Head of caudate nucleus (tissue), 42 donors: ENCODE measurements at regions not wholly inside any gene's neighbourhood (a gene's known extent, or its start where the extent isn't known, plus 50 kb on each side); places are given as distances from the start of the nearest gene placed in this dataset.
"Not testable (repeated sequence)": the region's sequence is repeated elsewhere in the genome, so short reads cannot be mapped to it uniquely, and the experiment has no call there.

Source experiments
- DNase-seq, 42 donors: peaks; one replicate each; pipeline versions ENCODE4 v3.0.0 to v3.0.0-alpha.2; 2020 to 2021; ENCODE audit warnings: mixed read lengths in 7 of 42
- intact Hi-C: fragments of 100-400 bp; cut with DNase I; formaldehyde crosslinking; loops from one replicate; pipeline ENCODE4 v1.15.0; 2022

- intact Hi-C loops: no loop called here
- DNase-seq: no peak
Observed at GRCh38 chr2:184004289-184004947, 593.9 kb upstream of the ZNF804A start.

DNA sequence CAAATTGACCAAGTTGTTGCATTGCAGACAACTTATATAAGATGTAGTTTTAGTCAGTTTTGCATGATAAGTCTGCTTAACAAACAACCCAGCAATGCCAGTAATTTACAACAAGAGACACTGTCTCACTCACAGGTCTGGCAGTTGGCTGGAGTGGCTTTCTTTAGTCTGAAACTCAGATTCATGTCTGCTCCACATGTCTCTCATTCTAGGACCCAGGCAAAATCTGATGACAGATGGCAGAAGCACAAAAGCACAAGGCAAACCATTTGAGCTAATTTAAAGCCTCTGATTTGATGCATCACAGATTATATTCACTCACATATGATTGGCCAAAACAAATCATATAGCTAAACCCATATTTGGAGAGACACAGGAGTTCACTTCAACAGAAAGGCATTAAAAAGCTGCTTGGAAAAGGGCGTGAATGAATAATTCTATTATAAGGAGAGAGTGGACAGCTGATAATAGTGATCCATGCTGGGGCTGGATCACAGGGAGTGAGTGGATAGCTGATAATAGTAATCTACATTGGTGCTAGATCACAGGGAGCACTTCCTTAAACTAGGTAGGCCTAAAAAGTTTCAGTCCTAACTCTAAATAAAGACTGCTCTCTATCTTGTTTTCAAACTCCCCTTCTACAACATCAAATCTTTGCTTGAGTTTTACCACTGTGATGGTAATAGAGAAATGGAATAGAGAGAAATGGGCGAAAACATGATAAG, 593.2 kb upstream of the ZNF804A start:
- DNase-seq: no peak

GRCh38 chr2:184006998-184007397, 591.3 kb upstream of the ZNF804A start:
- intact Hi-C loops: no loop called here
- no peak for DNase-seq

More for the DNA sequence above, 593.2 kb upstream of the ZNF804A start:
- intact Hi-C loops: no loop called here

DNA sequence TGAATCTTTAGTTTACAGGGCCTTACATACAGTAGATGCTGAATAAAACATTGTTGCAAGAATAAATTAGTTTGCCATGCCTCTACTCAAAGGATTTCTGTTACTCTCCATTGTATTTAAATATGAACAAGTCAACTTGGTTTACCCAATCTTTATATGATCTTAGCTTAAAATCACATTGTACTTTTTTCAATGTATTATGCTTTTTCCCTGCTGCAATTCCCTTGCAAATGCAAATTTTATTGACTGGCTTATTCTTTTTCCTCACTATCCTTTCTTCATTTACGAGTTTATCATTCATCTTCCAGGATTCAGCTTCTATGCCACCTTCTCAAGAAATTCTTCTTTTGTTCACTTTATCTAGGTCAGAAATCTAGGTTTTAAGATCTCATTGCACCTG, 571.4 kb upstream of the ZNF804A start:
- no peak for DNase-seq
- intact Hi-C loops: no loop called here

DNA sequence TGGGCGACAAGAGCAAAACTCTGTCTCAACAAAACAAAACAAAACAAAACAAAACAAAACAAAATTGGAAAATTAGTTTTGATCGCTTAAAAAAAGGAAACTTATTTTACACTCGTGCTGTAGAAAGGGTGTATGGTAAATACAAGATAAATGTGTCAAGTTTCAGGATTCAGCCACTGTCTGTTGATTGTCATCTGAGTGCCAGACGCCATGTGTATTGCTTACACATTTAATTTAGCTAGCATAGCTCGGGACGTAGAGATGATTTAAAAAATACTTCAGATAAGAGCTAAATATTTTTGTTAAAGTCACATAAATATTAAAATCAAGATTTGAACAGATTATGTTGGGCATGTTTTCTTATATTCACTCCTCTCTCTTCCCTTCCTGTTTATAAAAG, 568.1 kb upstream of the ZNF804A start:
- intact Hi-C loops: no loop called here

DNA sequence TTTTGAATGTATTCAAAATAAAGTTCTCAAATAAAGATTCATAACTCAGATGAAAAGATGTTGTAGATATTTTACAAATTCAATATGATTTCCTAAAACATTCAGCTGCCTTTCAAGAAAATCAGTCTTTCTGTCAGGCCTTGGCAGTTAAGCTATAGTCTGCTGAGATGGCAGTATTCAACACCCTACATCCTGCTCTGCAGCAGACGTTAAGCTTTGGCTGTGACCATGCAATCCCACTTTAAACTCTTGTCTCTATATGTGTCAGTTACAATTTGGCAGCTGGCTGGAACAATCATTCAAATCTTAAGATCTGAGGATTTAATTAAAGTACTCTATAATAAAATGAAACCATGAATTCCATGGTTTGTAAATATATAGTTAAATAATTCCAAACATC, 567.3 kb upstream of the ZNF804A start:
- no peak for DNase-seq
- intact Hi-C loops: no loop called here

More for the DNA sequence above, 568.1 kb upstream of the ZNF804A start:
- no peak for DNase-seq

DNA sequence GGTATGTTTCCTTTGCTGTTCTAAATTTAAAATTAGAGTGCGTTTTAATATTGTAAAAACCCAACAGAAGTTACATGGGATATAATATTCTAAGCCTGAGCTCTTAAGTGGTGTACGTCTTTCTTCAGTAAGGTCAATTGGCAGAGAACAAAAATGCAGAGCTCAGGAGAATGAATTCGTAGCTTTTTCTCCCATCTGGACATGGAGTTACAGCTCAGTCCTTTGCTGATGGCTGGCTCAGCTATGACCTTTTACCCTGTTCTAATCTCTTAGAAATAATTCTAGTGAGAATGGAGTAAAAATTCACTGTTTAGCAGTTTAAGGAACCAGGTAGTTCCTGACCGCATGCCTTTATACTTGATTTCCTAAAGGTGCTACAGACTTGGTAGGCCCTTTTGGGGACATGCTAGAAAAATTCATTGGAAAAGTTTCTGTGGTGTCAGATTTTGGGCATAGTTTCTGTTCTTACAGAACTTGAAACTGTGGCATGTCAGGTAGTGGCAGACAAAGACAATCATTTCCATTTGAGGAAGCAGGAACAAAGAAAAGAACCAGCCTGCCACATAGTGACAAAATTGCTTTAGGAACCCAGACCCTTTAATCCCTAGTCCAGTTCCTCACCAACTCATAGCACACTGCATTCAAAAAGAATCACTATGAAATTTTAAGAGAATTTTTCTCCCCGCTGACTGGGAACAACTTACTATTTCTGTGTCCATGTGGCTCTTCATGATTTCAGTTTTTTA, 566.8 kb upstream of the ZNF804A start:
- DNase-seq: no peak
- intact Hi-C loops: no loop called here

DNA sequence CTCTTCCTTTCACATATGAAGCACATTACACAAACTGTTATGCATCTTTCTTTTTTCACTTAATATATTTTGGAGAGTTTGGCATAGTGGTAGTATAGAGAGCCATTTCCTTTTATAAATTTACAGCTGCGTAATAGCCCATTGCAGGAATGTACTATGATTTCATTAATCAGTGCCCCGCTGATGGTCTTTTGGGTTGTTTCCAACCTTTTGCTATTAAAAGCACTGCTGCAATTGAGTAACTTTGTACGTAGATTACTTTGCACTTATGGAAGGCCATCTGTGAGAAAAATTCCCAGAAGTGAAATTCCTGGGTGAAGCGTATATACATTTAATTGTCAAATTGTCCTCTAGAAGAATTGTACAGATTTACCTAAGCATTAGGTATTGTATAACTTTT, 565.3 kb upstream of the ZNF804A start:
- intact Hi-C loops: no loop called here
- no peak for DNase-seq

DNA sequence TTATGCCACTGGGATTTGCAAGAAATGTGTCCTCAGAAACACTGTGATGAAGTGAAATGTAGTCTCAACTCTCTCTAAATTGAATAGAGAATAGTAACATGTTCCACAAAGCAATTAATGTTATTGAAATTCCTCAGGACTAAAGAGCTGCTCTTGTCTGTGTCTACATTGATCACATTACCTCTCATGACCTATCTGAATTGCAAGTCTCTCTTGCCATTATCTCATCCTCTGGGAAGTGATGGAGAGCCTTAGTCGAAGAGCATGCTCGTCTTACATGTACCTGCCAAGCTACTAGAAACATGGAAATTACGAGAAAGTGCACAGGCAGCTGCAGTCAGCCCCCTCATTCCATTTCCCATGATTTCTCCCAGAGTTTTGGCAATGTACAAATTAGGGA, 561.1 kb upstream of the ZNF804A start:
- no peak for DNase-seq
- intact Hi-C loops: no loop called here

- no peak for DNase-seq
- intact Hi-C loops: no loop called here
Observed at GRCh38 chr2:184039493-184039892, 558.8 kb upstream of the ZNF804A start.

DNA sequence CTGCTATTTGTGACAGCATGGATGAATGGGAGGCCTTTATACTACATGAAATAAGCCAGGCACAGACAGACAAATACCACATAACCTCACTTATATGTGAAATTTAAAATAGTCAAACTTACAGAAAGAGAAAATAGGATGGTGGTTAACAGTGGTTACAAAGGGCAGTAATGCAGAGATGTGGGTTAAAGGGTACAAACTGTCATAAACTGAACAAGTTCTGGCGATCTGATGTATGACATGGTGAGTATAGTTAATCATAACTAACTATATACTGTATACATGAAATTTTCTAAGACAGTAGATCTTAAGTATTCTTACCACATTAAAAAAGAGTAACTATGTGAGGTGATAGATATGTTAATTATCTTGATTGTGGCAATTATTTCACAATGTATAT, 558.1 kb upstream of the ZNF804A start:
- no peak for DNase-seq
- intact Hi-C loops: no loop called here

GRCh38 chr2:184041077-184041476, 557.3 kb upstream of the ZNF804A start:
- no peak for DNase-seq
- intact Hi-C loops: no loop called here

- DNase-seq: no peak
- intact Hi-C loops: no loop called here
Observed at GRCh38 chr2:184041777-184042176, 556.6 kb upstream of the ZNF804A start.

DNA sequence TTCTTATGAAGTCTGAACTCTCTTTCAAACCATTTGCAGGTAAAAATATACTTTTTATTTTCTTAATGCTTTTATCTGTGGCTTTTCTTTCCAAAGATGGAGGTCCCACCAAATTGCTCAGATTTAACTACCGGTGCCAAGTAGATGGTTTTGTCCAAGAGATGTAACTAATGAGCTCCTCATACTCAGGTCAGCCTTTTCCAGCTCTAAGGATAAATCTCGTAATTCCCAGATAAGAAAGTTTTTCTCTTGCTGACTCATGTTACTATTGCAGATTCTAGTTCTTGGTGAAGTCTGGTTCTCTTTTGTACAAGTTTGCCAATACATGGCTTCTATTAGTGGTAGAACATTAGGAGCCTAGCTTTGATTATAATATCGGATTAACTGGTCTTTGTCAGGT, 550.8 kb upstream of the ZNF804A start:
- DNase-seq: no peak
- intact Hi-C loops: no loop called here

DNA sequence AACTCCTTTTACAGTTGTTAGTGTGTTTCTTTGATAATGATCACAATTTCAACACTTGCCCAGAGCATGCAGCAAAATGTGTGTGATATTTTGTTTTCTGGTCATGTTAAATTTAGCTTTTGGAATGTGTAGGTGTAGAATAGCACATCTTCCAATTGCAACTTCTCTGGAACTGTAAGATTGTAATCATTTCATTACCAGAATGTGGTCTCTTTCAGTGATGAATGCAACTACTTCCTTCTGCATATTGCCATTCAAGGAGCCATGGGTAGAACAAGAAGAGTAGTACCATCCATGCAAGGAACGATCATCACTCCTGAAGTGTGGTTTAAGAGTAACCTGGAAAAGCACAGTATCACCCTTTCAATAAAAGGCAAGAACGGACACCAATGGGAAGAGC, 548.8 kb upstream of the ZNF804A start:
- no peak for DNase-seq
- intact Hi-C loops: no loop called here

DNA sequence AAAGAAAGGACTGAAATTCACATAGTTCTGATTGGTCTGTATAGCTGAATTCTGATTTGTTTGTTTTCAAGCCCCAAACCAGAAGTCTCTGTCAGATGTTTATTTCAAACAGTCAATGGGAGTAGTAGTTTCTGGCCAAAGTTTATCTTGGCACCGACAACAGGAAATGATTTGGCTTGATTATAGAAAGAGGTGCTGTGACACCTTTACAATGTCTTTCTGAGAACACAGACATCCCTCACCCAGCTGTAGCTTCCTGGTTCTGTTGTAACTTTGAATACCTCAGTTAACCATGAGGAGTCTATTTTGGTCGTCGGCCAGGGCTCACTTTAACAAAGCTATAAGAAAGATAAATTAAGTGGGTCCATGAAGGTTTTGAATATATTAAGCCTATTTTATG, 545.0 kb upstream of the ZNF804A start:
- intact Hi-C loops: no loop called here
- DNase-seq: no peak

GRCh38 chr2:184054419-184054818, 543.9 kb upstream of the ZNF804A start:
- intact Hi-C loops, DNase-seq: not testable (repeated sequence)

GRCh38 chr2:184057910-184058309, 540.4 kb upstream of the ZNF804A start:
- intact Hi-C loops: no loop called here
- DNase-seq: no peak

- intact Hi-C loops, DNase-seq: not testable (repeated sequence)
Observed at GRCh38 chr2:184060268-184060667, 538.1 kb upstream of the ZNF804A start.

- DNase-seq: no peak
- intact Hi-C loops: no loop called here
Observed at GRCh38 chr2:184067502-184067901, 530.8 kb upstream of the ZNF804A start.
